Vagina (tissue), 2 donors: ENCODE measurements at regions not wholly inside any gene's neighbourhood (a gene's known extent, or its start where the extent isn't known, plus 50 kb on each side); places are given as distances from the start of the nearest gene placed in this dataset.

ENCODE experiments used
- DNase-seq, 2 donors: peaks; one replicate each; pipeline ENCODE4 v3.0.0-alpha.2; 2017; ENCODE audit errors: extremely low spot score in 2 of 2
- H3K27ac ChIP-seq: fragments of 200-600 bp; sonication (generic); one replicate; pipeline ENCODE4 v1.5.1; 2019
- H3K27me3 ChIP-seq: fragments of 200-600 bp; sonication (generic); one replicate; pipeline ENCODE4 v1.5.1; 2019
- H3K36me3 ChIP-seq, 2 donors: fragments of 200-600 bp; sonication (generic); one replicate each; pipeline ENCODE4 v1.5.1; 2017 to 2019
- H3K4me1 ChIP-seq: fragments of 200-600 bp; sonication (generic); one replicate; pipeline ENCODE4 v1.5.1; 2019
- H3K4me3 ChIP-seq, 2 donors: fragments of 200-600 bp; sonication (generic); 1 replicate in 1 of 2; 2 replicates in 1 of 2; pipeline ENCODE4 v1.5.1; 2016 to 2019
- H3K9me3 ChIP-seq: fragments of 200-600 bp; sonication (generic); one replicate; pipeline ENCODE4 v1.5.1; 2019
- CTCF ChIP-seq, 3 experiments: fragments of 450-650 bp in 2 of 3; fragments of 200-600 bp in 1 of 3; sonication (generic) in 1 of 3; IDR thresholded peaks; one replicate each; pipeline ENCODE4 v1.5.1; 2017 to 2019; ENCODE audit warnings: antibody characterized with exemption in 3 of 3, mild to moderate bottlenecking in 2 of 3, moderate library complexity in 2 of 3
- POLR2A ChIP-seq, 2 donors: fragments of 450-650 bp; IDR thresholded peaks; one replicate each; pipeline ENCODE4 v1.6.1; 2017; ENCODE audit warnings: antibody characterized with exemption in 2 of 2, mild to moderate bottlenecking in 2 of 2, moderate library complexity in 2 of 2
- POLR2AphosphoS5 ChIP-seq, 2 donors: sonication (generic); formaldehyde crosslinking; IDR thresholded peaks; one replicate each; pipeline ENCODE4 v1.9.0; 2017; ENCODE audit warnings: antibody characterized with exemption in 2 of 2, mild to moderate bottlenecking in 2 of 2, low read depth in 1 of 2; ENCODE audit not compliant: insufficient read depth in 1 of 2
- intact Hi-C: fragments of 100-400 bp; cut with DNase I; formaldehyde crosslinking; loops from one replicate; pipeline ENCODE4 v1.15.1; 2023

- Histone ChIP-seq H3K27me3 (no peaks in the 10 kb centered on the region), H3K27ac (no peak overlapping the region), H3K36me3 (no peaks in the 10 kb centered on the region), H3K9me3 (no peaks in the 10 kb centered on the region), H3K4me1 (no peaks in the 10 kb centered on the region), H3K4me3 (no peak overlapping the region)
- TF ChIP-seq POLR2AphosphoS5 (IDR thresholded peaks at IDR 0.05; ENCODE audit: insufficient read depth in 1 of 2, low read depth in 1 of 2) (no peak), CTCF (IDR thresholded peaks at IDR 0.05) (no peak), POLR2A (IDR thresholded peaks at IDR 0.05) (no peak)
- DNase-seq: no peak
- intact Hi-C loops: no loop called here
Measured at GRCh38 chr2:101545950-101546349, 71.0 kb upstream of the RFX8 start.

GRCh38 chr2:101540518-101540917, 65.6 kb upstream of the RFX8 start:
- no peaks in the 10 kb centered on the region for H3K9me3 ChIP-seq
- H3K27ac ChIP-seq: no peak overlapping the region
- no peaks in the 10 kb centered on the region for H3K36me3 ChIP-seq
- no peak for TF ChIP-seq POLR2A (IDR thresholded peaks at IDR 0.05)
- TF ChIP-seq POLR2AphosphoS5 (IDR thresholded peaks at IDR 0.05; ENCODE audit: insufficient read depth in 1 of 2, low read depth in 1 of 2): no peak
- no peak for TF ChIP-seq CTCF (IDR thresholded peaks at IDR 0.05)
- intact Hi-C loops: no loop called here
- no peak for DNase-seq
- no peak overlapping the region for H3K4me3 ChIP-seq
- H3K27me3 ChIP-seq: no peaks in the 10 kb centered on the region
- H3K4me1 ChIP-seq: no peaks in the 10 kb centered on the region

GRCh38 chr2:101538076-101538475, 63.2 kb upstream of the RFX8 start:
- Histone ChIP-seq H3K27me3 (no peaks in the 10 kb centered on the region), H3K4me1 (no peaks in the 10 kb centered on the region), H3K36me3 (no peaks in the 10 kb centered on the region), H3K27ac (no peak overlapping the region), H3K4me3 (no peak overlapping the region), H3K9me3 (no peaks in the 10 kb centered on the region)
- intact Hi-C loops: no loop called here
- no peak for DNase-seq
- TF ChIP-seq POLR2A (IDR thresholded peaks at IDR 0.05) (no peak), CTCF (IDR thresholded peaks at IDR 0.05) (no peak), POLR2AphosphoS5 (IDR thresholded peaks at IDR 0.05; ENCODE audit: insufficient read depth in 1 of 2, low read depth in 1 of 2) (no peak)

GRCh38 chr2:101534149-101534611, 59.3 kb upstream of the RFX8 start:
- H3K4me3 ChIP-seq: no peak overlapping the region
- TF ChIP-seq POLR2AphosphoS5 (IDR thresholded peaks at IDR 0.05; ENCODE audit: insufficient read depth in 1 of 2, low read depth in 1 of 2): no peak
- no peak for TF ChIP-seq CTCF (IDR thresholded peaks at IDR 0.05)
- TF ChIP-seq POLR2A (IDR thresholded peaks at IDR 0.05): no peak
- DNase-seq: no peak
- no peaks in the 10 kb centered on the region for H3K36me3 ChIP-seq
- H3K27ac ChIP-seq: no peak overlapping the region
- no peaks in the 10 kb centered on the region for H3K4me1 ChIP-seq
- no peaks in the 10 kb centered on the region for H3K27me3 ChIP-seq
- H3K9me3 ChIP-seq: no peaks in the 10 kb centered on the region
- intact Hi-C loops: no loop called here

- H3K36me3 ChIP-seq: no peaks in the 10 kb centered on the region
- TF ChIP-seq CTCF (IDR thresholded peaks at IDR 0.05): no peak
- TF ChIP-seq POLR2A (IDR thresholded peaks at IDR 0.05): no peak
- TF ChIP-seq POLR2AphosphoS5 (IDR thresholded peaks at IDR 0.05; ENCODE audit: insufficient read depth in 1 of 2, low read depth in 1 of 2): no peak
- no peak for DNase-seq
- H3K27ac ChIP-seq: no peak overlapping the region
- H3K27me3 ChIP-seq: no peaks in the 10 kb centered on the region
- no peaks in the 10 kb centered on the region for H3K4me1 ChIP-seq
- intact Hi-C loops: no loop called here
- no peak overlapping the region for H3K4me3 ChIP-seq
- no peaks in the 10 kb centered on the region for H3K9me3 ChIP-seq
Measured at GRCh38 chr2:101533561-101534148, 58.7 kb upstream of the RFX8 start.
